DND-41 (cell line): ENCODE measurements at regions not wholly inside any gene's neighbourhood (a gene's known extent, or its start where the extent isn't known, plus 50 kb on each side); places are given as distances from the start of the nearest gene placed in this dataset.

Source experiments
- EZH2 ChIP-seq: IDR thresholded peaks from 3 replicates; pipeline ENCODE4 v1.6.1; 2012; ENCODE audit warnings: borderline replicate concordance, low read depth, mild to moderate bottlenecking, moderate library complexity, low read length, inconsistent platforms; ENCODE audit not compliant: severe bottlenecking
- TF ChIP-seq, protein P1 (sequence below): IDR thresholded peaks from 2 replicates; pipeline ENCODE4 v1.5.1; 2012; ENCODE audit warnings: borderline replicate concordance, low read length, moderate library complexity, mild to moderate bottlenecking; ENCODE audit not compliant: poor library complexity, severe bottlenecking; ENCODE audit errors: extremely low read depth

DNA sequence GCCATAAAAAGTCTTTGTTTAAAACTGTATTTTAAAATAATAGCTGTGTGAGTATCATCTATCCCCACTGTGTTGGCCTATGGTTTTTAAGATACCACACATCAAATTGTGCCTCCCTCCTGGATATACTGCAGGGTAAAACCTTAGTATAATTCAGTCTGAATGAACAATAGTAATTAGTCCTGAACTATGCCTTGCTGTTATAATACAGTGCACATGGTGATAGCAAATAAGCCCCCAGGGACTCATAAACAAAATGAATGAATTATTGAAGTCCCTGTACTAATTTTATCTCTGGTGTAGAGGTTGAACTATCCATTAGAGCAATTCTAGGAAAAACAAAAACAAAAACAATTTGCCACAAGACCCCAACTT lies 142.7 kb upstream of the ADAMTSL1 start:
- TF ChIP-seq, protein P1, sequence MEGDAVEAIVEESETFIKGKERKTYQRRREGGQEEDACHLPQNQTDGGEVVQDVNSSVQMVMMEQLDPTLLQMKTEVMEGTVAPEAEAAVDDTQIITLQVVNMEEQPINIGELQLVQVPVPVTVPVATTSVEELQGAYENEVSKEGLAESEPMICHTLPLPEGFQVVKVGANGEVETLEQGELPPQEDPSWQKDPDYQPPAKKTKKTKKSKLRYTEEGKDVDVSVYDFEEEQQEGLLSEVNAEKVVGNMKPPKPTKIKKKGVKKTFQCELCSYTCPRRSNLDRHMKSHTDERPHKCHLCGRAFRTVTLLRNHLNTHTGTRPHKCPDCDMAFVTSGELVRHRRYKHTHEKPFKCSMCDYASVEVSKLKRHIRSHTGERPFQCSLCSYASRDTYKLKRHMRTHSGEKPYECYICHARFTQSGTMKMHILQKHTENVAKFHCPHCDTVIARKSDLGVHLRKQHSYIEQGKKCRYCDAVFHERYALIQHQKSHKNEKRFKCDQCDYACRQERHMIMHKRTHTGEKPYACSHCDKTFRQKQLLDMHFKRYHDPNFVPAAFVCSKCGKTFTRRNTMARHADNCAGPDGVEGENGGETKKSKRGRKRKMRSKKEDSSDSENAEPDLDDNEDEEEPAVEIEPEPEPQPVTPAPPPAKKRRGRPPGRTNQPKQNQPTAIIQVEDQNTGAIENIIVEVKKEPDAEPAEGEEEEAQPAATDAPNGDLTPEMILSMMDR = no peak
- no peak for TF ChIP-seq EZH2
